BJ (cell line): ENCODE measurements at regions not wholly inside any gene's neighbourhood (a gene's known extent, or its start where the extent isn't known, plus 50 kb on each side); places are given as distances from the start of the nearest gene placed in this dataset.

Source experiments
- CTCF ChIA-PET: fragments of 350-600 bp; formaldehyde crosslinking; extraction: SDS; loops from one replicate; lab custom pipeline; 2021; ENCODE audit warnings: antibody characterized with exemption, inconsistent platforms; lab: Yijun Ruan, JAX
- POLR2A ChIA-PET: fragments of 300-600 bp; sonication (Branson Sonifier 250); formaldehyde crosslinking; extraction: SDS; loops from one replicate; lab custom pipeline; 2021; ENCODE audit warnings: antibody characterized with exemption; lab: Charles Lee
- DNase-seq: peaks from one replicate; pipeline ENCODE4 v3.0.0-alpha.2; 2011; ENCODE audit warnings: low read depth
- H3K27me3 ChIP-seq: 2 replicates; pipeline ENCODE4 v1.6.0; 2011; ENCODE audit warnings: low read length; ENCODE audit not compliant: control insufficient read depth, insufficient read depth
- H3K36me3 ChIP-seq: 2 replicates; pipeline ENCODE4 v1.5.1; 2011; ENCODE audit warnings: low read length; ENCODE audit not compliant: control insufficient read depth, insufficient read depth
- H3K4me3 ChIP-seq: 2 replicates; pipeline ENCODE4 v1.5.1; 2011; ENCODE audit warnings: low read depth, mild to moderate bottlenecking, control low read depth, low read length
- TF ChIP-seq, protein P1 (sequence below): IDR thresholded peaks from 2 replicates; pipeline ENCODE4 v1.5.1; 2011; ENCODE audit warnings: low read depth, mild to moderate bottlenecking, control low read depth, inconsistent platforms, low read length, moderate library complexity; ENCODE audit not compliant: insufficient read depth

DNA sequence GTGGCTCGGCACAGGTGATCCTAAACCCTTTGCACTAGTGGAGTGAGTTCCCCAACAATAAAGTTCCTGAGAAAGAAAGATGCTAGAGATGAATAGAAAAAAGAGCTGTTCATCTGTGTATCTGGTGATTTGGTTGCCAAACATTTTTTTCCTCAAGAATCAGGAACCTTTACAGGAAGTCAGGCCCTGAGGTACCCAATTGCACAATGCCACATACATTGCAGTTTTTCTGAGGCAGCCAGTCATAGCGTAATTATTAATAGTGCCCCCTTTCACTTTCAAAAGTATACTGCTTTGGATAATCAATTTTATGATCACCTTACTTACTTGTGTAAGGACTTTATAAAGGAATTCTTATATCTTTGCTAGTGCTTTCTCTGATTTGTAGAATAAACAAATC lies 346.3 kb upstream of the POU3F1 start:
- Histone ChIP-seq H3K27me3 (no peaks in the 10 kb centered on the region), H3K36me3 (no peaks in the 10 kb centered on the region), H3K4me3 (no peak overlapping the region)
- CTCF ChIA-PET, result no interaction called here
- no peak for DNase-seq
- POLR2A ChIA-PET, result no interaction called here
- TF ChIP-seq, protein P1, sequence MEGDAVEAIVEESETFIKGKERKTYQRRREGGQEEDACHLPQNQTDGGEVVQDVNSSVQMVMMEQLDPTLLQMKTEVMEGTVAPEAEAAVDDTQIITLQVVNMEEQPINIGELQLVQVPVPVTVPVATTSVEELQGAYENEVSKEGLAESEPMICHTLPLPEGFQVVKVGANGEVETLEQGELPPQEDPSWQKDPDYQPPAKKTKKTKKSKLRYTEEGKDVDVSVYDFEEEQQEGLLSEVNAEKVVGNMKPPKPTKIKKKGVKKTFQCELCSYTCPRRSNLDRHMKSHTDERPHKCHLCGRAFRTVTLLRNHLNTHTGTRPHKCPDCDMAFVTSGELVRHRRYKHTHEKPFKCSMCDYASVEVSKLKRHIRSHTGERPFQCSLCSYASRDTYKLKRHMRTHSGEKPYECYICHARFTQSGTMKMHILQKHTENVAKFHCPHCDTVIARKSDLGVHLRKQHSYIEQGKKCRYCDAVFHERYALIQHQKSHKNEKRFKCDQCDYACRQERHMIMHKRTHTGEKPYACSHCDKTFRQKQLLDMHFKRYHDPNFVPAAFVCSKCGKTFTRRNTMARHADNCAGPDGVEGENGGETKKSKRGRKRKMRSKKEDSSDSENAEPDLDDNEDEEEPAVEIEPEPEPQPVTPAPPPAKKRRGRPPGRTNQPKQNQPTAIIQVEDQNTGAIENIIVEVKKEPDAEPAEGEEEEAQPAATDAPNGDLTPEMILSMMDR, result no peak

DNA sequence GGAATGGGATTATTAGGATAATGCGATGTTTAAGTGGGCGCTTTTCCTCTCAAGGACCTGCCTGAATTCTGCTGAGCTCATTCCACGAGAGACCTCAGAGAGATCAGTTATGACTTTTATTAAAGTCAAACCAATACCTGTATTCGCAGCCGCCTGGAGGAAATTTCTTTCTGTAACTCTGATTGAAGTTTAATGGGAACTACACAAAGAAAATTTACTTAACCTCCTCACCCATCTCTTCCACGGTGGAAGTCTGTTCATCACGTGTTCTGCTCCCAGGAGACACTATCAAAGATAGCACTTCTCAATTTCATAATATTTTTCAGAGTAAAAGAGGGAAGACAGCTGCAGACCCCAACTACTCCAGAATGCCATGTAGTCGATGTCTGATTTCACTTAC lies 334.7 kb upstream of the POU3F1 start:
- Histone ChIP-seq H3K36me3 (no peaks in the 10 kb centered on the region), H3K4me3 (no peak overlapping the region), H3K27me3 (no peaks in the 10 kb centered on the region)
- TF ChIP-seq, protein P1, result no peak
- no peak for DNase-seq
- CTCF ChIA-PET, result no interaction called here
- POLR2A ChIA-PET, result no interaction called here

DNA sequence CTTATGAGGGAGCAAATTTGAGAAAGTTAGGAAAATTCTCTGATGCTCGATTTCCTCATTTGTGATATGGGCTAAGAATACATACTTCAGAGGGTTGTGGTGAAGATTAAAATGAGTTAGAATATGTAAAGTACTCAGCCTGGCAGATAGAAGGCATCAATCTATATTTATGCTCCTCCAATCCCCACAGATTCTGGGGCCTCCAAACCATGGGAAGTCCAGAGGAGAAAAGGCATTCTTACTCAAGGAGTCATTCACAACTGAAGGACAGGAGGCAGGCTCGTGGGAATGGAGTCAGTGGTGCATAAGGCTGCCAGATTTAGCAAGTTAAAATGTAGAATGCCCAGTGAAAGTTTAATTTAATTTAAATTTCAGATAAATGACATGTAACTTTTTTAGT lies 330.0 kb upstream of the POU3F1 start:
- TF ChIP-seq, protein P1, result no peak
- Histone ChIP-seq H3K36me3 (no peaks in the 10 kb centered on the region), H3K4me3 (no peak overlapping the region), H3K27me3 (no peaks in the 10 kb centered on the region)
- no peak for DNase-seq
- POLR2A ChIA-PET, result no interaction called here
- CTCF ChIA-PET, result no interaction called here

- CTCF ChIA-PET, result no interaction called here
- TF ChIP-seq, protein P1, result no peak
- no peaks in the 10 kb centered on the region for H3K36me3 ChIP-seq
- DNase-seq, result no peak
- POLR2A ChIA-PET, result no interaction called here
- no peak overlapping the region for H3K4me3 ChIP-seq
- no peaks in the 10 kb centered on the region for H3K27me3 ChIP-seq
Measured at GRCh38 chr1:38375035-38375434, 328.4 kb upstream of the POU3F1 start.

GRCh38 chr1:38371505-38371844 lies 324.9 kb upstream of the POU3F1 start:
- Histone ChIP-seq H3K36me3 (no peaks in the 10 kb centered on the region), H3K27me3 (no peaks in the 10 kb centered on the region), H3K4me3 (no peak overlapping the region)
- TF ChIP-seq, protein P1, result no peak
- DNase-seq, result no peak
- ChIA-PET CTCF (no interaction called here), POLR2A (no interaction called here)
